ENCODE measurements at regions not wholly inside any gene's neighbourhood (a gene's known extent, or its start where the extent isn't known, plus 50 kb on each side); places are given as distances from the start of the nearest gene placed in this dataset.

DNA sequence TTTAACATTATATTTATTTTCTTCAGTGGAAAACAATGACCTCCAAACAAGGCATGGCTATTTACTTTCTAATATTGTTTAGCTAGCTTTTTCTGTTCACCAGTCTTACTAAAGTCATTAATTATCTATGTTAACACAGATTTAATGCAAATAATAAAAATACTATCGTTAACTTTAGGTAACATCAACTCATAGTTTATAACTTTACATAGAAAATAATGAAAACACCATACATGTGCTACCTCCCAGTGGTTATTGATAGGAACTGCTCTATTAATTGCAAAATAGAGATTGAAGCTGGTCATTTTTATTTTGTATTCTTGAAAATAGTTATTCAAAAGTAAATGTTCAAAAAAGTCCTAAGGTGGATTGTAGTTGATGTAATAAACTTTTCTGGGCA, 78.3 kb upstream of the HCN1 start:
- no peak overlapping the region; a peak in 1 of 4 replicates for H3K4me3 ChIP-seq (ENCODE audit: low read depth in 2 of 2, low read length in 1 of 2)
- H4K20me1 ChIP-seq (ENCODE audit: insufficient read depth) = no peaks in the 10 kb centered on the region
- no peak for DNase-seq
- no peak overlapping the region for H3K27ac ChIP-seq (ENCODE audit: low read depth in 2 of 2, low read length in 1 of 2)
- no peaks in the 10 kb centered on the region for H3K27me3 ChIP-seq (ENCODE audit: insufficient read depth)
- H3F3A ChIP-seq (replicated peaks; ENCODE audit: insufficient read depth) = no peaks in the 10 kb centered on the region
- no peaks in the 10 kb centered on the region for H3K9me2 ChIP-seq
- no peak overlapping the region for H2AFZ ChIP-seq (ENCODE audit: low read depth)
- TF ChIP-seq, protein P1, sequence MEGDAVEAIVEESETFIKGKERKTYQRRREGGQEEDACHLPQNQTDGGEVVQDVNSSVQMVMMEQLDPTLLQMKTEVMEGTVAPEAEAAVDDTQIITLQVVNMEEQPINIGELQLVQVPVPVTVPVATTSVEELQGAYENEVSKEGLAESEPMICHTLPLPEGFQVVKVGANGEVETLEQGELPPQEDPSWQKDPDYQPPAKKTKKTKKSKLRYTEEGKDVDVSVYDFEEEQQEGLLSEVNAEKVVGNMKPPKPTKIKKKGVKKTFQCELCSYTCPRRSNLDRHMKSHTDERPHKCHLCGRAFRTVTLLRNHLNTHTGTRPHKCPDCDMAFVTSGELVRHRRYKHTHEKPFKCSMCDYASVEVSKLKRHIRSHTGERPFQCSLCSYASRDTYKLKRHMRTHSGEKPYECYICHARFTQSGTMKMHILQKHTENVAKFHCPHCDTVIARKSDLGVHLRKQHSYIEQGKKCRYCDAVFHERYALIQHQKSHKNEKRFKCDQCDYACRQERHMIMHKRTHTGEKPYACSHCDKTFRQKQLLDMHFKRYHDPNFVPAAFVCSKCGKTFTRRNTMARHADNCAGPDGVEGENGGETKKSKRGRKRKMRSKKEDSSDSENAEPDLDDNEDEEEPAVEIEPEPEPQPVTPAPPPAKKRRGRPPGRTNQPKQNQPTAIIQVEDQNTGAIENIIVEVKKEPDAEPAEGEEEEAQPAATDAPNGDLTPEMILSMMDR (IDR thresholded peaks at IDR 0.05) = peak; percentile 42
- TF ChIP-seq YY1 (IDR thresholded peaks at IDR 0.05; ENCODE audit: low read depth) = no peak
- TF ChIP-seq NFIC (IDR thresholded peaks at IDR 0.05; ENCODE audit: borderline replicate concordance) = no peak
- TF ChIP-seq MEF2A (IDR thresholded peaks at IDR 0.05; ENCODE audit: borderline replicate concordance, low read depth) = no peak
- no peak for TF ChIP-seq FOXJ3 (CRISPR knock-in tag; IDR thresholded peaks at IDR 0.05)
- no peak for TF ChIP-seq EP300 (IDR thresholded peaks at IDR 0.05; ENCODE audit: borderline replicate concordance in 1 of 2, low read depth in 1 of 2, low read length in 1 of 2)
- no peak for TF ChIP-seq CHD2 (IDR thresholded peaks at IDR 0.05; ENCODE audit: low read length, partially characterized antibody)
- ChIA-PET POLR2A (no interaction called here), CTCF (interaction anchor here (0.7 kb wide), 1 partner anchor 78 kb away, joined by 4 read pairs; the partner anchor contains the start of gene HCN1)
- no peaks in the 10 kb centered on the region for H3K36me3 ChIP-seq (replicated peaks in 1 of 2; ENCODE audit: control insufficient read depth in 1 of 2, insufficient read depth in 2 of 2, low read length in 1 of 2)
- H3K79me2 ChIP-seq (ENCODE audit: insufficient read depth) = no peaks in the 10 kb centered on the region
- no peak overlapping the region for H3K9ac ChIP-seq
- no peak overlapping the region for H3K4me2 ChIP-seq
- H3K9me3 ChIP-seq = no peaks in the 10 kb centered on the region
- WGBS (ENCODE audit: low lambda C conversion rate) = 0% methylated on average over 1 of the region's 1 CpG
- H3K4me1 ChIP-seq (ENCODE audit: control insufficient read depth in 1 of 2, insufficient read depth in 2 of 2, low read depth in 1 of 2, low read length in 1 of 2) = no peaks in the 10 kb centered on the region

GRCh38 chr5:45772402-45772801, 76.2 kb upstream of the HCN1 start:
- no peaks in the 10 kb centered on the region for H3K9me3 ChIP-seq
- CTCF ChIA-PET = no interaction called here
- no peak overlapping the region for H3K4me3 ChIP-seq (ENCODE audit: low read depth in 2 of 2, low read length in 1 of 2)
- no peak overlapping the region for H3K4me2 ChIP-seq
- POLR2A ChIA-PET = no interaction called here
- DNase-seq = no peak
- H3K36me3 ChIP-seq (replicated peaks in 1 of 2; ENCODE audit: control insufficient read depth in 1 of 2, insufficient read depth in 2 of 2, low read length in 1 of 2) = no peaks in the 10 kb centered on the region
- H2AFZ ChIP-seq (ENCODE audit: low read depth) = no peak overlapping the region
- no peaks in the 10 kb centered on the region for H3K9me2 ChIP-seq
- TF ChIP-seq TCF12 (IDR thresholded peaks at IDR 0.05) (no peak), NFIC (IDR thresholded peaks at IDR 0.05; ENCODE audit: borderline replicate concordance) (no peak), YY1 (IDR thresholded peaks at IDR 0.05; ENCODE audit: low read depth) (no peak)
- no peaks in the 10 kb centered on the region for H3F3A ChIP-seq (replicated peaks; ENCODE audit: insufficient read depth)
- H4K20me1 ChIP-seq (ENCODE audit: insufficient read depth) = no peaks in the 10 kb centered on the region
- no peaks in the 10 kb centered on the region for H3K27me3 ChIP-seq (ENCODE audit: insufficient read depth)
- H3K27ac ChIP-seq (ENCODE audit: low read depth in 2 of 2, low read length in 1 of 2) = no peak overlapping the region
- WGBS (ENCODE audit: low lambda C conversion rate) = 11% methylated on average over 3 of the region's 3 CpGs
- H3K79me2 ChIP-seq (ENCODE audit: insufficient read depth) = no peaks in the 10 kb centered on the region
- H3K9ac ChIP-seq = no peak overlapping the region
- H3K4me1 ChIP-seq (ENCODE audit: control insufficient read depth in 1 of 2, insufficient read depth in 2 of 2, low read depth in 1 of 2, low read length in 1 of 2) = no peaks in the 10 kb centered on the region

GRCh38 chr5:45765561-45765960, 69.4 kb upstream of the HCN1 start:
- 12% methylated on average over 3 of the region's 3 CpGs for WGBS (ENCODE audit: low lambda C conversion rate)
- no peaks in the 10 kb centered on the region for H3K9me2 ChIP-seq
- ChIA-PET POLR2A (no interaction called here), CTCF (no interaction called here)
- no peaks in the 10 kb centered on the region for H3K27me3 ChIP-seq (ENCODE audit: insufficient read depth)
- no peaks in the 10 kb centered on the region for H3K36me3 ChIP-seq (replicated peaks in 1 of 2; ENCODE audit: control insufficient read depth in 1 of 2, insufficient read depth in 2 of 2, low read length in 1 of 2)
- no peaks in the 10 kb centered on the region for H3K9me3 ChIP-seq
- no peaks in the 10 kb centered on the region for H3K4me1 ChIP-seq (ENCODE audit: control insufficient read depth in 1 of 2, insufficient read depth in 2 of 2, low read depth in 1 of 2, low read length in 1 of 2)
- no peak for TF ChIP-seq IRF3 (IDR thresholded peaks at IDR 0.05; ENCODE audit: low read depth, low read length)
- TF ChIP-seq PBX3 (IDR thresholded peaks at IDR 0.05) = no peak
- no peak for TF ChIP-seq FOSL2 (IDR thresholded peaks at IDR 0.05; ENCODE audit: borderline replicate concordance, low read depth)
- no peak for TF ChIP-seq ELF1 (IDR thresholded peaks at IDR 0.05)
- TF ChIP-seq FOXJ3 (CRISPR knock-in tag; IDR thresholded peaks at IDR 0.05) = no peak
- TF ChIP-seq REST (IDR thresholded peaks at IDR 0.05; ENCODE audit: low read depth, low read length) = no peak
- no peak for TF ChIP-seq CHD2 (IDR thresholded peaks at IDR 0.05; ENCODE audit: low read length, partially characterized antibody)
- TF ChIP-seq TAF1 (IDR thresholded peaks at IDR 0.05; ENCODE audit: borderline replicate concordance, low read depth, low read length) = no peak
- TF ChIP-seq RXRA (IDR thresholded peaks at IDR 0.05; ENCODE audit: borderline replicate concordance, low read depth) = no peak
- TF ChIP-seq SMC3 (IDR thresholded peaks at IDR 0.05; ENCODE audit: low read depth, low read length) = no peak
- H3K27ac ChIP-seq (ENCODE audit: low read depth in 2 of 2, low read length in 1 of 2) = no peak overlapping the region
- no peak overlapping the region for H3K4me2 ChIP-seq
- H3K4me3 ChIP-seq (ENCODE audit: low read depth in 2 of 2, low read length in 1 of 2) = no peak overlapping the region
- no peak overlapping the region for H3K9ac ChIP-seq
- H3K79me2 ChIP-seq (ENCODE audit: insufficient read depth) = no peaks in the 10 kb centered on the region
- no peak overlapping the region for H2AFZ ChIP-seq (ENCODE audit: low read depth)
- no peak for DNase-seq
- H4K20me1 ChIP-seq (ENCODE audit: insufficient read depth) = no peaks in the 10 kb centered on the region
- no peaks in the 10 kb centered on the region for H3F3A ChIP-seq (replicated peaks; ENCODE audit: insufficient read depth)
